ENCODE measurements at regions not wholly inside any gene's neighbourhood (a gene's known extent, or its start where the extent isn't known, plus 50 kb on each side); places are given as distances from the start of the nearest gene placed in this dataset.

GRCh38 chr4:96263291-96263690 is 423.4 kb downstream of the PDHA2 start:
- Histone ChIP-seq H3K9me3 (ENCODE audit: insufficient read depth, low read depth, low read length) (no peaks in the 10 kb centered on the region), H3K36me3 (ENCODE audit: insufficient read depth, low read length) (no peaks in the 10 kb centered on the region), H3K27me3 (ENCODE audit: insufficient read depth, low read length, poor library complexity, severe bottlenecking) (no peaks in the 10 kb centered on the region), H3K4me1 (ENCODE audit: insufficient read depth, low read length, poor library complexity, severe bottlenecking) (no peaks in the 10 kb centered on the region), H3K4me3 (ENCODE audit: low read length, poor library complexity, severe bottlenecking) (no peak overlapping the region), H4K20me1 (ENCODE audit: insufficient read depth, low read length, poor library complexity, severe bottlenecking) (no peaks in the 10 kb centered on the region), H3K4me2 (ENCODE audit: low read depth, low read length, poor library complexity, severe bottlenecking) (no peak overlapping the region), H2AFZ (ENCODE audit: low read length) (no peak overlapping the region), H3K79me2 (ENCODE audit: insufficient read depth, low read length) (no peaks in the 10 kb centered on the region), H3K9me2 (replicated peaks; ENCODE audit: low read depth, low read length) (no peaks in the 10 kb centered on the region), H3F3A (ENCODE audit: low read depth) (no peaks in the 10 kb centered on the region), H3K9ac (ENCODE audit: low read depth, low read length, poor library complexity, severe bottlenecking) (no peak overlapping the region)
- no peak for TF ChIP-seq CTCF (conservative IDR thresholded peaks at IDR 0.05; ENCODE audit: low read length)

DNA sequence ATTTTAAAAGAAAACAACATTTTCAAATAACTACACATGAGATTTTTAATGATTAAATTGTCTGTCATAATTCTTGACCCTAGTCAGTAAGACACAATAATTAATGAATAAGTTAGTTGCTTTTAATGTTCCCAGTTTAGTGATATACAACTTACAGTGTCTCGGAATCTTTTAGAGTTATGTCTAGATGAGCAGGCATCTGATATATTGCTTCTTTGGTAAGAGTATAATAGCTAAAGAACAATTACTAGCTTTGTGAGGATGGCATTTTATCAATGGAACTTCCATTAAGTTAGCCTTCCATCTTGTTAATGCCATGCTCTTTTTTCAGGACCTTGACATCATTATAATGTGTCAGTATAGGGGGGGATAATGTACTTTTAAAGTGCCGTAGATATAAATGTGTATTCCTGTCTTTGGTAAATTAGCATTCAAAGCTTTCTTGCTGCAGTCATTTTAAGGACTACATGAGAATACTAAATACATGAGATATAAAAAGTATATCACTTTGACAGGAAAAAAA is 425.1 kb downstream of the PDHA2 start:
- H3K4me1 ChIP-seq (ENCODE audit: insufficient read depth, low read length, poor library complexity, severe bottlenecking): no peaks in the 10 kb centered on the region
- H4K20me1 ChIP-seq (ENCODE audit: insufficient read depth, low read length, poor library complexity, severe bottlenecking): no peaks in the 10 kb centered on the region
- no peak overlapping the region for H3K4me2 ChIP-seq (ENCODE audit: low read depth, low read length, poor library complexity, severe bottlenecking)
- H3K9ac ChIP-seq (ENCODE audit: low read depth, low read length, poor library complexity, severe bottlenecking): no peak overlapping the region
- H3K9me2 ChIP-seq (replicated peaks; ENCODE audit: low read depth, low read length): no peaks in the 10 kb centered on the region
- H3K27me3 ChIP-seq (ENCODE audit: insufficient read depth, low read length, poor library complexity, severe bottlenecking): no peaks in the 10 kb centered on the region
- no peak overlapping the region for H3K4me3 ChIP-seq (ENCODE audit: low read length, poor library complexity, severe bottlenecking)
- TF ChIP-seq EZH2phosphoT487 (IDR thresholded peaks at IDR 0.05; ENCODE audit: borderline replicate concordance): no peak
- no peak for TF ChIP-seq CTCF (conservative IDR thresholded peaks at IDR 0.05; ENCODE audit: low read length)
- H2AFZ ChIP-seq (ENCODE audit: low read length): no peak overlapping the region
- no peaks in the 10 kb centered on the region for H3K79me2 ChIP-seq (ENCODE audit: insufficient read depth, low read length)
- no peaks in the 10 kb centered on the region for H3K9me3 ChIP-seq (ENCODE audit: insufficient read depth, low read depth, low read length)
- H3K36me3 ChIP-seq (ENCODE audit: insufficient read depth, low read length): no peaks in the 10 kb centered on the region
- no peaks in the 10 kb centered on the region for H3F3A ChIP-seq (ENCODE audit: low read depth)

- H3K9me2 ChIP-seq (replicated peaks; ENCODE audit: low read depth, low read length): no peaks in the 10 kb centered on the region
- no peak overlapping the region for H3K4me3 ChIP-seq (ENCODE audit: low read length, poor library complexity, severe bottlenecking)
- no peaks in the 10 kb centered on the region for H3K36me3 ChIP-seq (ENCODE audit: insufficient read depth, low read length)
- no peaks in the 10 kb centered on the region for H3K27me3 ChIP-seq (ENCODE audit: insufficient read depth, low read length, poor library complexity, severe bottlenecking)
- no peaks in the 10 kb centered on the region for H3K9me3 ChIP-seq (ENCODE audit: insufficient read depth, low read depth, low read length)
- no peaks in the 10 kb centered on the region for H3F3A ChIP-seq (ENCODE audit: low read depth)
- H2AFZ ChIP-seq (ENCODE audit: low read length): no peak overlapping the region
- no peaks in the 10 kb centered on the region for H3K79me2 ChIP-seq (ENCODE audit: insufficient read depth, low read length)
- H4K20me1 ChIP-seq (ENCODE audit: insufficient read depth, low read length, poor library complexity, severe bottlenecking): no peaks in the 10 kb centered on the region
- no peak overlapping the region for H3K9ac ChIP-seq (ENCODE audit: low read depth, low read length, poor library complexity, severe bottlenecking)
- TF ChIP-seq EZH2phosphoT487 (IDR thresholded peaks at IDR 0.05; ENCODE audit: borderline replicate concordance) (no peak), CTCF (conservative IDR thresholded peaks at IDR 0.05; ENCODE audit: low read length) (no peak)
- no peaks in the 10 kb centered on the region for H3K4me1 ChIP-seq (ENCODE audit: insufficient read depth, low read length, poor library complexity, severe bottlenecking)
- H3K4me2 ChIP-seq (ENCODE audit: low read depth, low read length, poor library complexity, severe bottlenecking): no peak overlapping the region
Measured at GRCh38 chr4:96293806-96294205, 453.9 kb downstream of the PDHA2 start.
